NCI-H524 treated with DMSO at 0.1 percent for 48 hours (cell line): ENCODE measurements at regions not wholly inside any gene's neighbourhood (a gene's known extent, or its start where the extent isn't known, plus 50 kb on each side); places are given as distances from the start of the nearest gene placed in this dataset.

Source experiments
- DNase-seq: peaks from one replicate; lab custom pipeline; 2025; lab: John Stamatoyannopoulos, UW

DNA sequence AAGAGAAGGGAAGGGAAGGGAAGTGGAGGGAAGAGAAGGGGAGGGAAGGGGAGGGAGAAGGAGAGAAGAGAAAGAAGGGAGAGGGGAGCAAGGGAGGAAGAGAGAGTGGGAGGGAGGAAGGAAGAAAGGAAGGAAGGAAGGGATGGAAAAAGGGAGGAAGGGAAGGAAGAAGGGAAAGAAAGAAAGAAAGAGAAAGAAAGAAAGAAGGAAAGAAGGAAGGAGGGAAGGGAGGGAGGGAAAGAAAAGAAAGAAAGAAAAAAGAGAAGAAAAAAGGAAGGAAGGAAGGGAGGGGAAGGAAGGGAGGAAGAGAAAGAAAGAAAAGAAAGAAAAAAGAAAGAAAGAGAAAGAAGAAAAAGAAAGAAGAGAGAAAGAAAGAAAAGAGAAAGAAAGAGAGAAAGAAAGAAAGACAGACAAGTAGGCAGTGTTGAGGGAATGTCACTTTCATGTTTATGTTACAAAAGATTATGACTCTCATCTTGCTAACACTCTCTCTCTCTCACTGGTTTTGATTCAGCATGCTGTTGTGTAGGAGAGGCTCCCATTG, 58.0 kb upstream of the ZNF804A start:
- DNase-seq: no peak

DNA sequence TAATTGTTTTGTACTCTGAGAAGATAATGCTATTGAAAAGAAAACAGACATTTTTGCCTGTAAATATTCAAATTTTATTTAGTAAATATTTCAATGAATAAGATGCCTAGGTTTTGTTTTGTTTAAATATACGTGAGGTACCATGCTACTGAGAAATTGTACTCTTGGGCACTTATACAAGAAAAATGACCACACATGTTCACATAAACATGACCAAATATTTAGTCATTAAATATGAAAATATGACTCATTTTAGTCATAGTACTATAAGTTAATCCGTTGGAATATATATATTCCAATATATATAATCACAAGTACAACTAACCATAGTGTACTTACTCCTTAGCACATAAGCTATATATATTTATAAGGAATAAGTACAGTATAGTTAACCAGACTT, 56.7 kb upstream of the ZNF804A start:
- no peak for DNase-seq

DNA sequence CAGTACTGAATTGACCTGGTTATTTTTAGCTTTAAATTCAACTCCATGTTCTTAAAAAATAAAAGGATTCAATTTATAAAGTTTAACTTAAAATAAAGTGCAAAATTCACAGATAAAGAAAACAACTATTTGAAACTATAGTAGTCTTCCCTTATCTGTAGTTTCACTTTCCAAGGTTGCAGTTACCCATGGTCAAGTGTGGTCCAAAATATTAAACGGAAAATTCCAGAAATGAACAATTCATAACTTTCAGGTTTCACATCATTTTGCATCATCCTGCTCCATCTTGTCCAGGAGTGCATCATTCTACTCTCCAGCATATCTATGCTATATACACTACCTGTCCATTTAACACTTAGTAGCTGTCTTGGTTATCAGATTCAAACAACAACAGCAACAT, 54.5 kb upstream of the ZNF804A start:
- no peak for DNase-seq
